ENCODE measurements at regions not wholly inside any gene's neighbourhood (a gene's known extent, or its start where the extent isn't known, plus 50 kb on each side); places are given as distances from the start of the nearest gene placed in this dataset.
A peak's percentile ranks its signal among the peaks of the same experiment; 100 is the strongest.

DNA sequence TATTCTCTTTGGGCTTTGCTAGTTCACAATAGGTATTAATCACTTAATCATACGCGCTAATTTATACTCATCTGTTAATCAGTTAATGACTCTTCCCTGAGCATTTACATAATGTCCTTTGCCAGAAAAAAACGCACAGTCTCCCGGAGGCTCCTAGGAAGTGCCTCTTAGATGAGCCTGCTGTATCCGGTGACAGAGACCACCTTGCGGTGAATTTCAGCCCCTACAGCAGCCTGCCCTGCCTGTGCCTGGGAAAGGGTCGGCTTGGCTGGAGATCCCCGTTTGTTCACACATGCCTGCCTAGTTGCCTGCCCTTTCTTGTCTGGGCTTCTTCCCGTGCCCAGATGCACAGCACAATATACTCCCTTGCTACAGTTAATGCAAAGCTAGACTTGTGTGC lies 152.9 kb downstream of the ZBTB18 start:
- H3K4me3 ChIP-seq (ENCODE audit: low read length) = no peak overlapping the region
- DNase-seq (ENCODE audit: low read depth) = no peak
- TF ChIP-seq CTCF (conservative IDR thresholded peaks at IDR 0.05; ENCODE audit: low read depth, low read length) = no peak

- DNase-seq (ENCODE audit: low read depth) = no peak
- no peak for TF ChIP-seq CTCF (conservative IDR thresholded peaks at IDR 0.05; ENCODE audit: low read depth, low read length)
- H3K4me3 ChIP-seq (ENCODE audit: low read length) = no peak overlapping the region
These were observed 154.1 kb downstream of the ZBTB18 start for GRCh38 chr1:244205171-244205570.

DNA sequence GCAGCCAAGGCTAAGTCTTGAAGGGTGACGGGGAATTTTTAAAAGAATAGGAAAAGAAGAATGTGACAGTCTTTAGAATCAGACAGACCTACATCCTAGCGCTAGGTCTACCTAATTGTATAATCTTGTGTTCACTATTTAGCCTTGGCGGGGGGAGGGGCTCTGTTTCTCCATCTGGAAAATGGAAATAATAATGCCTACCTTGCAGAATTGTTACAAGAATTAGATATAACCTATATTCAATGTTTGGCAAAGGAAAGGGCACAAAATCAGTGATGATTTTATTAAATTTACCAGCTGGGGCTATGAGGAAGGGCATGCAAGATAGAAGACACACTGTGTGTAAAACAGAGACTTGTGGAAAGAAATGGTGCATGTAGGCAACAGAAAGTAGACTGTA lies 154.8 kb downstream of the ZBTB18 start:
- H3K4me3 ChIP-seq (ENCODE audit: low read length) = no peak overlapping the region
- no peak for DNase-seq (ENCODE audit: low read depth)
- no peak for TF ChIP-seq CTCF (conservative IDR thresholded peaks at IDR 0.05; ENCODE audit: low read depth, low read length)

DNA sequence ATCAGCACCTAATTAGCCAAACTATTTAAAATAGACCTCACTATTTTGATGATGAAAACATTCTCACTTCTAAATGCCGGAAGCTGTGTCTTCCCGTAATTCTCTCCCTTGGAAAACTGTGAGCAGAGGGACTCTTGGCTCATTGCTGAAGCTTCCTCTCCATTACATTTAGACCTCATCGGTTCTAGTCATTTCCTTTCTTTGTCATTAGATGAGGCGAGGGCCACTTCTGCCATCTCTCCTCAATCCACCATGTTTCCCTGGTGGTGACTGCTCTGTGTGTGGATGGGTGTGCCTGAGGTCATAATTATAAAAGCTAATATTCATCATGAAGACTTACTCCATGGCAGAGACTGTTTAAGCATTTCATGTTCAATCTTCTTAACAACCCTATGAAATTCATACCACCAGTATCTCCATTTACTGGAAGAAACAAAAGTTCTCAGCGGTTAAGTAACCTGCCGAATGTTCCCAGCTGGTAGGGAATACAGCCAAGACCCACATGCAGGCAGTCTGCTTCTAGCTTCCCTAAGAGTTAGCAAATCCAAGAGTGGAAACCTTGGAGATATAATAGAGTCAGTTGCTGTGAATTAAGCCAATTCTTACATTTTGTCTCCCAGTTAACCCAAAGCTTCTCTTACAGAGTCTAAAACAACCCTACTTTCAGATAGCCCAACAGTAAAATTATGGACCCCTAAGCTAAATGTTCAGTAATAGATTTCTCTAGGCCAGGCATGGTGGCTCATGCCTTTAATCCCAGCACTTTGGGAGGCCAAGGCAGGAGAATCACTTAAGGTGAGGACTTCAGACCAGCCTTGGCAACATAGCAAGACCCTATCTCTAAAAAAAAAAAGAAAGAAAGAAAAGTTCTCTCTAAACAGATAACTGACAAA lies 156.2 kb downstream of the ZBTB18 start:
- no peak for DNase-seq (ENCODE audit: low read depth)
- no peak overlapping the region for H3K4me3 ChIP-seq (ENCODE audit: low read length)
- no peak for TF ChIP-seq CTCF (conservative IDR thresholded peaks at IDR 0.05; ENCODE audit: low read depth, low read length)

DNA sequence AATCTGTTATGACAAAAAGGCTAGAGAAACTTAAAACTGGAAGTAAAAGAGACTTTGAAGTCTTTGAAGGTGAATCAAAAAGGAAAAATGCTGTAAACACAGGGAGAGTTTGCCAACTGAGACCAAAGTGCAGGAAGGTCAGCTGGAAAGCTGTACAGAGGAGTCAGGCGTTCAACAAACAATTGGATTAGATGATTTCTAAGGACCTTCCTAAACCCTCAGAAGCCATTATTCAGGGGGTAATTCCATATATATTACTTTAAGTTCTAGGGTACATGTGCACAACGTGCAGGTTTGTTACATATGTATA lies 156.8 kb downstream of the ZBTB18 start:
- DNase-seq (ENCODE audit: low read depth) = peak; percentile 17
- TF ChIP-seq CTCF (conservative IDR thresholded peaks at IDR 0.05; ENCODE audit: low read depth, low read length) = no peak
- H3K4me3 ChIP-seq (ENCODE audit: low read length) = no peak overlapping the region

DNA sequence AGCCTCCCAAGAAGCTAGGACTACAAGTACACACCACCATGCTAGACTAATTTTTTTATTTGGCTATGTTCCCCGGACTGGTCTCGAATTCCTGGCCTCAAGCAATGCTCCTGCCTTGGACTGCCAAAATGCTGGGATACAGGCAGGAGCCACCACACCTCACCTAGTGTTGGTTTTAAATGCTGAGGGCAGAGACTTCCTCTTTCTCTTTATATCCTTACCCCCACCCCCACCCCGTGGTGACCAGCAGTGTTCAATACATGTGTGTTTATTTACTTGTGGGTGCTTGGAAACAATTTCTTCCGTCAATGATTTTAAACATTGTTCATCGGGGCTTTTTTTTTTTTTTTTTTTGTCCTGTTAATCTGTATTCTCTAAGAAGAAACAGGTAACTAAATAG lies 158.9 kb downstream of the ZBTB18 start:
- no peak for TF ChIP-seq CTCF (conservative IDR thresholded peaks at IDR 0.05; ENCODE audit: low read depth, low read length)
- no peak overlapping the region for H3K4me3 ChIP-seq (ENCODE audit: low read length)
- DNase-seq (ENCODE audit: low read depth) = no peak

GRCh38 chr1:244210884-244211558 lies 159.9 kb downstream of the ZBTB18 start:
- DNase-seq (ENCODE audit: low read depth) = no peak
- H3K4me3 ChIP-seq (ENCODE audit: low read length) = no peak overlapping the region
- TF ChIP-seq CTCF (conservative IDR thresholded peaks at IDR 0.05; ENCODE audit: low read depth, low read length) = peak; percentile 49
